NCI-H226 (cell line): ENCODE measurements at regions not wholly inside any gene's neighbourhood (a gene's known extent, or its start where the extent isn't known, plus 50 kb on each side); places are given as distances from the start of the nearest gene placed in this dataset.
"Not testable (repeated sequence)": the region's sequence is repeated elsewhere in the genome, so short reads cannot be mapped to it uniquely, and the experiment has no call there.

Experiments used
- DNase-seq: peaks from one replicate; pipeline ENCODE4 v3.0.0-alpha.2; 2015

GRCh38 chr9:10843151-10843550 is 230.3 kb upstream of the PTPRD start:
- no peak for DNase-seq

DNA sequence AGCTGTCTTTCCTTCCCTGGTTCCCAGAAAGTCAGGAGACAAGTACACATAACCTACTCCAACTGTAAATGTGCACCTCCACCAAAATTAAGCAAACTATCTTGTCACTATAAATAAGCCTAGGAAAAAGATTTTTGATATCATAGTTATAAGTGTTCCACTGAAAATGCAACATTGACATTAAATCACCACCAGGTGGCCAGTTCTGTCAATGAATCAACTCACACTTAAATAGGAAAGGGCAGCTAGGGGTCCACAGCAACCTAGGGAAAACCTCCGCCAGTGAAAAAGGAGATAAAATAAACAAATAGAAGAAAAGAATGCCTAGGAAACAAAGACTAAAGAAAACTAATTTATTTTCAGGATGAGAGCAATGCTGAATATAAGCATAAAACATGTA is 243.0 kb upstream of the PTPRD start:
- DNase-seq: no peak

GRCh38 chr9:10858817-10859216 is 246.0 kb upstream of the PTPRD start:
- DNase-seq: no peak

DNA sequence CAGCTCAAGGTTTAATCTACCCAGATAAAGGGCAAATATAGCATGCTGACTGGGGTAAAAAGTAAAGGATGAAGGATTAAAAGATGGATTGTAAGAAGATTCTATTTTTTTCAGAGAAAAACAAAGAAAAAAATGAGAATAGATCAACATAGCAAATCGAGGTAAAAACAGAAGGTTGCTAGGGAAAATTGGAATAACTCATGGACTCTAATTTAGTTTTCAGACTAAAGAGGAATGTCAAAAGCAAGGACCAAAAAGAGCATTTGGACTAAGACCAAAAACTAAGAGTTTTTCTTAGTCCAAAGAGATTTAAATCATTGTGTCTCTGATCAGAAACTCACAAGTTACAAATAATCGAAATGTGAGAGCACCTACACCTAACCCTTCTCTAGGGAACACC is 250.7 kb upstream of the PTPRD start:
- DNase-seq: no peak

- DNase-seq: no peak
Measured at GRCh38 chr9:10867194-10867593, 254.4 kb upstream of the PTPRD start.

GRCh38 chr9:10869687-10870086 is 256.9 kb upstream of the PTPRD start:
- DNase-seq: no peak

DNA sequence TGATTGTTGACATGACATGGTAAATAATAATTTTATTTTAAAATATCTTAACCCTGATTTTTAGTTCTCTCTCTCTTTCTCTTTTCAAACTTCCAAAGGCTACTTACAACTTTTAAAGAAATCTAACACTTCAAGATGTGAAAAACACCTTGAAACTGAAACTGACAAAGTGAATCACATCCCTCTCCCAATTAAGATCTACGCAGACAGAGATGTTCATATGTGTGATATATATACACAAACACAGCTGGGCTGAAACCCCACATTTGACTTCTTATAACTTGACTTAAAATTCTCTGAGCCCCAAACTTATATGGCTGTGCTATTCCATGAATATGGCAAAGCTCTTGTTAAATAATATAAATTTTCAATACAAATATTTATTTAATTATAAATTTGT is 261.2 kb upstream of the PTPRD start:
- no peak for DNase-seq

GRCh38 chr9:10875752-10876151 is 262.9 kb upstream of the PTPRD start:
- DNase-seq: no peak

GRCh38 chr9:10876333-10876732 is 263.5 kb upstream of the PTPRD start:
- DNase-seq: no peak

- DNase-seq: not testable (repeated sequence)
Measured at GRCh38 chr9:10890266-10890665, 277.5 kb upstream of the PTPRD start.

DNA sequence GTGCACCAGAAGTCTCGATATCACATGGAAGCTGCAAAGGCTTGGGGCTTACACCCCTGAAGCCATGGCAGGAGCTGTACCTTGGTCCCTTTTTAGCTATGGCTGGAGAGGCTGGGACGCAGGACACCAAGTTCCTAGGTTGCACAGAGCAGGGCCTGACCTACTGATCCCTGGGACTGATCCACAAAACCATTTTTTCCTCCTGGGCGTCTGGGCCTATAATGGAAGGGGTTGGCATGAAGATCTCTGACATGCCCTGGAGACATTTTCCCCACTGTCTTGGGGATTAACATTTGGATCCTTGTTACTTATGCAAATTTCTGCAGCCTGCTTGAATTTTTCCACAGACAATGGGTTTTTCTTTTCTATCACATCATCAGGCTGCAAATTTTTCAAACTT is 286.7 kb upstream of the PTPRD start:
- DNase-seq: no peak

- no peak for DNase-seq
Measured at GRCh38 chr9:10903969-10904368, 291.2 kb upstream of the PTPRD start.

GRCh38 chr9:10910779-10911178 is 298.0 kb upstream of the PTPRD start:
- DNase-seq: no peak

DNA sequence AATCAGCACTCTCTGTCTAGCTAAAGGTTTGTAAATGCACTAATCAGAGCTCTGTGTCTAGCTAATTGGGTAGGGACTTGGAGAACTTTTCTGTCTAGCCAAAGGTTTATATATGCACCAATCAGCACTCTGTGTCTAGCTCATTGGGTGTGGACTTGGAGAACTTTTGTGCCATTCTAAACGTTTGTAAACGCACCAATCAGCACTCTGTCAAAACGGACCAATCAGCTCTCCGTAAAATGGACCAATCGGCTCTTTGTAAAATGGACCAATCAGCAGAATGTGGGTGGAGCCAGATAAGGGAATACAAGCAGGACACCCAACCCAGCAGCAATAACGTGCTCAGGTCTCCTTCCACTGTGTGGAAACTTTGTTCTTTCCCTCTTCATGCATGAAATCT is 298.6 kb upstream of the PTPRD start:
- DNase-seq: no peak

DNA sequence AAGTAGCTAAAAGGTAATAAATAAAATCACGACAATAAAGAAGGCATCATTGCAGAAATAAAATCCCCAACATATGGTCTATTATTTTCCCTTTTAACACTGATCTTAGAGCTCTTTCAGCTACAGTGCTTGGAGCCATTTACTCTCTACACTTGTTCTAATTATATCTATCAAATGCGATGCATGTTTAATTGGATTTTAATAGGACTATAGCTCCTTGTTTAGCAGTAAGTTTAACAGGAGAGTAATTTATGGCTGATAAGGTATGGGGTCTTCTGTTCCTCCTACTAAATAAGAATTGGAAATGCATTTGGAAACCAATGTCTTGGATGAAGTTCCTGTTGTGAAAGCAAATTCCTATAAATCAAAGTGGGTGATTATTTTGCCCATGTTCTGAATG is 304.2 kb upstream of the PTPRD start:
- DNase-seq: no peak

DNA sequence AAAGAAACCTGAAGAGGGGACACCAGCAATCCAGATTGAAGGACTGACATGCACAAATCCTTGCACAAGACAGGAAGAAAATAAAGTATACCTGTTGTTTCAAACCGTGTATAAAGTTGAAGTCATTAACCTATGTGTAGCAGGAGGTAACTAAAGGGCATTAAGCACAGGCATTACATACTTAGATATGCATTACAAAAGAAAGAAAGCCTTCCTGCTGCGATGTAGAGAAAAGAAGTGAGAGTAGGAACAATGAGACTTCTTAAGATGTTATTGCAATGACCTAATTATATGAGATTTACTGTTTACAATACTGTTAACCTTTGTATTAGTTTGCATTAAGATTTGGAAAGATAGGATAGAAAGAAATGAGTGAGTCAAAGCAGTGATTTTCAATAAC is 308.9 kb upstream of the PTPRD start:
- no peak for DNase-seq

- DNase-seq: no peak
Measured at GRCh38 chr9:10925896-10926295, 313.1 kb upstream of the PTPRD start.

DNA sequence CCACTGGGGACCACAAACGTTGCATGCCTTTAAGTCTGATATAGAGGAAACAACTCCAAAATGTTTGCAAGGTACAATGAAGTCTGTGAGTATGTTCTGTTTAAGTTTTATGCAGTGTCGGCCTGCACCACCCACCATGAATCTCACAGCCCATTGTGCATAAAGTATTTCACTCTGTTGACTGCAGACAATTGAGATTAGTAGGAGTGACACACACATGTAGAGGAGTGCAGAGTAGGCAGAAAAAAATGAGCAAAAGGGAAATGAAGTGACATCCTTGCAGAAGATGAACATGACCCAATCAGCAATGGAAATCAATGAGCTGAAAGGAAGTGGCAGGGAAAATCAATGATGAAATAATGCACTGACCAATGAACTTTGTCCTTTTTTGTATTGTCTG is 315.6 kb upstream of the PTPRD start:
- no peak for DNase-seq

DNA sequence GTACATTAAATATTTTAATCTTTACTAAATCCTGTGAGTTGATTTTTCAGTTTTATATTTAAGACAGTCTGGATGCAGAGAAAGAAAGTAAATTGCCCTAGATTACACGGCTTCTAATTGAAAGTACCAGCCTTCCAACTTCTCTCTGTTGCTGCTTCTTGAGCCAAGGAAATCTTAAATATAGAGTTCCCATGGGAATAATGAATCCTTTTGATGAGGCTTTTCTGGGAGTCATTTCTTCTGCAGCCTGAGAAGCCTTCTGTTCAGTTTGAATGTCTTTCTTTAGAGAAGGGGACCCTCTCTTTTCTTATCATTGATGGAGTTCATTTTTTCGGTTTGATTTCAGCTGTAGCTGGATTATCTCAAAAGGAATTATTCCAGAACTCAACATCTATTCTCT is 317.3 kb upstream of the PTPRD start:
- DNase-seq: no peak

GRCh38 chr9:10946676-10947410 is 334.0 kb upstream of the PTPRD start:
- DNase-seq: no peak

DNA sequence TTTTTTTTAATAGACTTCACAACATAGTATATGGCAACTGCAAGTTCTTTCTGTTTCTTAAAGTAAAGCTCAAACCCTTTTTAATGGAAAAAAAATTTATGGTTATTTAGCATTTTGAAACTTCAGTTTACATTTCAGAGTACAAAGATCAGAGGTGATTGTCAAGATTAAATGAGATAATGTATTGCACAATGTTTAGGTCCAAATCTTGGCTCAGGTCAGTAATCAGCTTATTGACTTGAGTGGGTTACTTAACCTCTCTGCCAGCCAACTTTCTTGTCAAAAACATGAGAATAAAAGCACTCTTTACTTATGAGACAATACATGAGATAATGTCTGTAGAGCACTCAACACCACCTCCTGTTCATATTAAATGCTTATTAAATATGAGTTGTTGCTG is 345.1 kb upstream of the PTPRD start:
- DNase-seq: no peak

GRCh38 chr9:10961883-10962282 is 349.1 kb upstream of the PTPRD start:
- DNase-seq: no peak

- DNase-seq: no peak
Measured at GRCh38 chr9:10983251-10983650, 370.4 kb upstream of the PTPRD start.

GRCh38 chr9:10999646-11000045 is 386.8 kb upstream of the PTPRD start:
- DNase-seq: no peak

DNA sequence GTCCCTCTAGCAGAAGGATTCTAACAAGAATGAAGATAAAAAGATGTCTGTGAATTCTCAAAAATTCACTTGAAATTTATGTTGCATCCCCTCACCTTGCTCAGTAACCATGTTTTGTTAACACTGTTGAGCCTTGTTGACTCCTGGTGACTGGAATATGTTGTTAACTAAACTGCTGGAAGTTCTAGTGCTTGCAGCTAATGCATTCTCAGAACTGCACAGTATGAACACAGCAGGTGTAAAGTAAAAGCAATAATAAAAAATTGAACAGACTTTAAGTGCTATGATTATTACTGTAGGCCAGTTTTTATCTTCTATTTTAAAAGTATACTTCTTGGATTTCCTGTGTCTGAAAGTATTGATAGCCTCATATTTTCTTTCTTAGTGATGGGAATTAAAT is 388.7 kb upstream of the PTPRD start:
- no peak for DNase-seq

DNA sequence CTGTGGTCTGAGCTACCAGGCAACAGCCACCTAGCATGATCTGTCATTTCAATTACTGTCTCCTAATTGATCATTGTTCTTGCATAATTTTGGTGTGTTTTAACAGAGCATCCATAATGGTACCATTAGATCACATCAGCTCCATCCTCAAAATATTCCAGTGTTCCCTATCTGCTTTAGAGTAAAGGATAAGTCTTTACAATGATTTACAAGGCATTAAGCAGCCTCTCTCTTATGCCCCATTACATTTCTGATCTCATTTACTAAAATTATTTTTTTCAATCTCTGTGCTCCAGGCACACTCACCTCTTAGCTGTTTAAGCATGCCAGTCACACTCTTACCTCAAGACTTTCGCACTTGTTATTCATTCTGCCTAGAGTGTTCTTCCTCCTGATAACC is 389.9 kb upstream of the PTPRD start:
- no peak for DNase-seq
